ENCODE measurements at regions not wholly inside any gene's neighbourhood (a gene's known extent, or its start where the extent isn't known, plus 50 kb on each side); places are given as distances from the start of the nearest gene placed in this dataset.

DNA sequence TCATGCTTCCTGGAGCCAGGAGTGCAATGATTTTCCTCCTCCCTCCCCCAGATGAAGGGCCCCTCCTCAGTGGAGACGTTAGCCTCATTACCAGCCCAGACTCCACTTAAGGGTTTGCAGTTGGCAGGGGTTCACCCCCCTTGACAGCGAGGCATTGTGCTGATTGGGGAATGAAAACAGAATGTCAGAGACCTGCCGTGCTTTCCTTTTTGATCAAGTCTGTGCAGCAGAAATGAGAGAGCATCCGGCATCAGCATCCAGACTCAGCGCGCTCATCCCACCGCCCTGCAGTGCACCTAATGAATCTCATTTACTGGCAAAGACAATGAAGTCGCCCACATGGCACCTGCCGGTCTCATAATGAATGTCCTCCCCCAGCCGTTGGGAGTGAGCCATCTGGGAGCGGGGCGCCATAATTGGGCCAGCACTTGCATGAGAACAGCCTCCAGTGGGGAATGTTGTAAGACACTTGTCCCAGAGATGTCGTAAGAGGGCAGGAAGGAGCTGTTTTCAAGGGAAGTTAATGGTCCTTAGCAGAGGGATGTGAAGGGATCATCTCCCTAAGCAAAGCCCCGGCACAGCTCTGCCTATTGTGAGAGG, 98.3 kb upstream of the UQCRFS1 start:
- H3K36me3 ChIP-seq: no peaks in the 10 kb centered on the region
- intact Hi-C loops (cut with DNase I; ENCODE audit: low total_unique reads) (no loop called here), in situ Hi-C loops (cut with MboI; ENCODE audit: low pct_ligation_motif_present in 1 of 4, low pct_unique_long_range_greater_than_20kb in 1 of 4, low sequenced_read_pairs in 3 of 4) (no loop called here)
- TF ChIP-seq POLR2A (IDR thresholded peaks at IDR 0.05) (no peak), EP300 (IDR thresholded peaks at IDR 0.05; ENCODE audit: low read depth) (no peak), POLR2AphosphoS5 (IDR thresholded peaks at IDR 0.05) (no peak)
- TF ChIP-seq, protein P1, sequence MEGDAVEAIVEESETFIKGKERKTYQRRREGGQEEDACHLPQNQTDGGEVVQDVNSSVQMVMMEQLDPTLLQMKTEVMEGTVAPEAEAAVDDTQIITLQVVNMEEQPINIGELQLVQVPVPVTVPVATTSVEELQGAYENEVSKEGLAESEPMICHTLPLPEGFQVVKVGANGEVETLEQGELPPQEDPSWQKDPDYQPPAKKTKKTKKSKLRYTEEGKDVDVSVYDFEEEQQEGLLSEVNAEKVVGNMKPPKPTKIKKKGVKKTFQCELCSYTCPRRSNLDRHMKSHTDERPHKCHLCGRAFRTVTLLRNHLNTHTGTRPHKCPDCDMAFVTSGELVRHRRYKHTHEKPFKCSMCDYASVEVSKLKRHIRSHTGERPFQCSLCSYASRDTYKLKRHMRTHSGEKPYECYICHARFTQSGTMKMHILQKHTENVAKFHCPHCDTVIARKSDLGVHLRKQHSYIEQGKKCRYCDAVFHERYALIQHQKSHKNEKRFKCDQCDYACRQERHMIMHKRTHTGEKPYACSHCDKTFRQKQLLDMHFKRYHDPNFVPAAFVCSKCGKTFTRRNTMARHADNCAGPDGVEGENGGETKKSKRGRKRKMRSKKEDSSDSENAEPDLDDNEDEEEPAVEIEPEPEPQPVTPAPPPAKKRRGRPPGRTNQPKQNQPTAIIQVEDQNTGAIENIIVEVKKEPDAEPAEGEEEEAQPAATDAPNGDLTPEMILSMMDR (IDR thresholded peaks at IDR 0.05): no peak
- H3K27ac ChIP-seq: no peak overlapping the region
- 0 to 61% methylated on average over 1 to 12 of the region's 14 CpGs for WGBS, 2 donors (ENCODE audit: low coverage in 1 of 2)
- H3K4me3 ChIP-seq: no peak overlapping the region
- no peaks in the 10 kb centered on the region for H3K9me3 ChIP-seq
- H3K4me1 ChIP-seq: no peaks in the 10 kb centered on the region
- H3K27me3 ChIP-seq: peaks cover 15% of the 10 kb centered on the region
- no peak for DNase-seq

DNA sequence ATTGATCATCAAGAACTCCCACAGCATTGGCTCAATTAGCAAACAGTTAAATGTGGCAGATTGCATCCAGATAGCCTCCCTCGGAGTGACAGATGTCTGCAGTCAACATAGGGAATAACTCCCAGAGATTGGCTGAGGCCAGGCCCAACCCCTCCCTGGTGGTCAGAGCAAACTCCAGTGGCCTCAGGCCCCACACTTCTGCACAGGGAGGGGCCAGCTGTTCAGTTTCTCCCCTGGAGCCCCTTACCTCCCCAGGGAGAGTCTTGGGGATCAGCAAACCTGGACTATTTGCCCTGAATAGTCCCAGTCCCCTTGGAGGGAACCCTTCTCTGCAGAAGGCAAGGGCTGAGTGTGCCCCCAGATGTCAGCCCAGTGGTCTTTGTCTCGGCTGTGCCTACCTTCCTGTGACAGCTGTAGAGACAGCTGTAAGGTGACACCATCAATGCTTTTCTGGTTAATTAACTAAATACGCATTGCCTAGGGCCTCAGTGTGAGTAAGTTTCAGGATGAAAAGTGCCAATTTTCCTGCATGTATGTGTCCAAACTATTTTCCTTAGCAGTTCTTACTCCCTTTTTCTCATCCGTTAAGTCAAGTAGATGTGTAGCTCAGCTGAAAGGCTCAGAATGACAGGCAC, 102.7 kb upstream of the UQCRFS1 start:
- no peak overlapping the region for H3K27ac ChIP-seq
- no peaks in the 10 kb centered on the region for H3K36me3 ChIP-seq
- no peaks in the 10 kb centered on the region for H3K4me1 ChIP-seq
- no peak overlapping the region for H3K4me3 ChIP-seq
- no peak for DNase-seq
- intact Hi-C loops (cut with DNase I; ENCODE audit: low total_unique reads) (no loop called here), in situ Hi-C loops (cut with MboI; ENCODE audit: low pct_ligation_motif_present in 1 of 4, low pct_unique_long_range_greater_than_20kb in 1 of 4, low sequenced_read_pairs in 3 of 4) (no loop called here)
- H3K27me3 ChIP-seq: no peaks in the 10 kb centered on the region
- H3K9me3 ChIP-seq: no peaks in the 10 kb centered on the region
- WGBS, 2 donors (ENCODE audit: low coverage in 1 of 2): 47 to 70% methylated on average over 2 to 4 of the region's 4 CpGs
- TF ChIP-seq EP300 (IDR thresholded peaks at IDR 0.05; ENCODE audit: low read depth): no peak
- no peak for TF ChIP-seq POLR2AphosphoS5 (IDR thresholded peaks at IDR 0.05)

DNA sequence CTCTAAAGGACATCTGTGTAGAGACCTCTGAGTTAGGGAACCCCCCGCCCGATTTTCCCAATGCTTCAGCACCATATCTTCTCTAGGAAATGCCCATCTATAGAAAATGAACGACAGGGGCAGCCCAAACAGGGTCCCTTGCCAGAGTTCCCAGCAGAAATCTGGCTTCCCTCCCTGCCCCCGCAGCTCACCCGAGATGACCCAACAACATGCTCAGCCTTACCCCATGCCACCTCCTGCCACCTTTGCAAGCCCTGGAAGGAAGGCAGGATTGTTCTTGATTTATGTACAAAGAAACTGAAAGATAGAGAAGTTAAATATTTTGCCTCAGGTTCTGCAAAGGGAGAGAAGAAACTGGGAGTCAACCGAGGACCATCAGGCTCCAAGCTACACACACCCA, 105.6 kb upstream of the UQCRFS1 start:
- Histone ChIP-seq H3K27ac (no peak overlapping the region), H3K36me3 (no peaks in the 10 kb centered on the region), H3K4me1 (no peaks in the 10 kb centered on the region), H3K4me3 (no peak overlapping the region), H3K9me3 (no peaks in the 10 kb centered on the region), H3K27me3 (no peaks in the 10 kb centered on the region)
- WGBS, 2 donors (ENCODE audit: low coverage in 1 of 2): 83% methylated on average over 6 of the region's 6 CpGs; no CpG with 5 or more reads in 1 of the 2 donors
- TF ChIP-seq, protein P1 (IDR thresholded peaks at IDR 0.05): no peak
- TF ChIP-seq EP300 (IDR thresholded peaks at IDR 0.05; ENCODE audit: low read depth) (no peak), POLR2A (IDR thresholded peaks at IDR 0.05) (no peak), POLR2AphosphoS5 (IDR thresholded peaks at IDR 0.05) (no peak)
- intact Hi-C loops (cut with DNase I; ENCODE audit: low total_unique reads): no loop called here
- in situ Hi-C loops (cut with MboI; ENCODE audit: low pct_ligation_motif_present in 1 of 4, low pct_unique_long_range_greater_than_20kb in 1 of 4, low sequenced_read_pairs in 3 of 4): no loop called here
- DNase-seq: no peak

DNA sequence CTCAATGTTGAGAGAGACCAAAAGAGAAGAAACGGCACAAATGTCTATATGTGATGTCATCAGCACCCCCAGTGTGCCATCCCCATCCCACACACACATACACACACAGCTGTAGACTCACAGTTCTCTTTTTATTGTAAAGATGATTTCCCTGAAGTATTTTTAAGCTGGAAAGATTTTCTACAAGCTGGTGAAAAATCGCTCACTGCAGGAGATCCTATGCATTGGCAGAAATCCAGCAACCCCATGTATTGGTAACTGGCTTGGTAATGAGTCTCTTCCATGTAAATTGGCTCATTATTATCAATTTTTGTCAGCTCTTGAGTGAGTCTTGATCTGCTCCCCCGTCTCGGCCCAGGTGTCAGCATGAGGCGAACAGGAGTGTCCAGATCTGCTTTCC, 107.1 kb upstream of the UQCRFS1 start:
- WGBS, 2 donors (ENCODE audit: low coverage in 1 of 2): 62 to 69% methylated on average over 2 to 5 of the region's 5 CpGs
- Histone ChIP-seq H3K4me3 (no peak overlapping the region), H3K36me3 (no peaks in the 10 kb centered on the region), H3K4me1 (no peaks in the 10 kb centered on the region), H3K9me3 (no peaks in the 10 kb centered on the region), H3K27ac (no peak overlapping the region), H3K27me3 (no peaks in the 10 kb centered on the region)
- in situ Hi-C loops (cut with MboI; ENCODE audit: low pct_ligation_motif_present in 1 of 4, low pct_unique_long_range_greater_than_20kb in 1 of 4, low sequenced_read_pairs in 3 of 4) (no loop called here), intact Hi-C loops (cut with DNase I; ENCODE audit: low total_unique reads) (no loop called here)
- DNase-seq: no peak
- TF ChIP-seq POLR2A (IDR thresholded peaks at IDR 0.05): no peak
- no peak for TF ChIP-seq POLR2AphosphoS5 (IDR thresholded peaks at IDR 0.05)
- TF ChIP-seq, protein P1 (IDR thresholded peaks at IDR 0.05): no peak
- no peak for TF ChIP-seq EP300 (IDR thresholded peaks at IDR 0.05; ENCODE audit: low read depth)
